ENCODE measurements at regions not wholly inside any gene's neighbourhood (a gene's known extent, or its start where the extent isn't known, plus 50 kb on each side); places are given as distances from the start of the nearest gene placed in this dataset.

DNA sequence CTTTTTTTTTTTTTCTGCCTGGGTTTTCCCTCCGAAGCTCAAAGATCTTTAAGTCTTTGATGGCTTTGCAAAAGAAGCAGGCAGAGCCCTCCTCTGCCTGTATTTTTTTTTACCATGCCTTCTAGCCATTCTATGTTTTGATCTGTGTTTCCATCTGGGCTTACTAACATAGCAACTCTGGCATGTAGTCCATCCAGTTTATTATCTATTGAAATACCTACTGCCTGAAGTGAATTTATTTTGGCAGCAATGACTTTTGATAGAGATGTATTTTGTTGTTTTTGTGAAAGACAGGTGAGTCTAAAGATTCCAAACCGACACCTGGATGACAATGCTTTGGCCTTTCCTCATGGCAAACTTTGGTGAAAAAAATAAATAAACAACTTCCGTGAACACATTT is 1157.7 kb upstream of the MAP3K7 start:
- DNase-seq = no peak

DNA sequence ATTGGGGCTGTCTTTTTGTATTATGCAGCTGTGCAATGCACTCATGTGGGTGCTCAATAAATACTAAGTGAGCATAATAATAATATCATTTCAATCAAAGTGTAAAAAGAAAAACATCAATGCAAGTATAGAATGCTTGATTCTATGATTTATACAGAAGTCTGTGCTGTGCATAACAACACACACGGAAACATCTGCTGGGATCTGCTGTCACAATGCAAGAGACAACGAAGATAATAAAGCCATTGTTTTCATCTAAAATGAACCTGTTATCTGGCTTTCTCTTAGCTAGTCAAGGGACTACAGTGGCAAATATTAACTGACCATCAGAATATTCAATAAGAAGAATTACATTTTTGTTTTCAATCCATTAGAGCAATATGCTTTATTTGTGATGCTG is 1156.9 kb upstream of the MAP3K7 start:
- no peak for DNase-seq

DNA sequence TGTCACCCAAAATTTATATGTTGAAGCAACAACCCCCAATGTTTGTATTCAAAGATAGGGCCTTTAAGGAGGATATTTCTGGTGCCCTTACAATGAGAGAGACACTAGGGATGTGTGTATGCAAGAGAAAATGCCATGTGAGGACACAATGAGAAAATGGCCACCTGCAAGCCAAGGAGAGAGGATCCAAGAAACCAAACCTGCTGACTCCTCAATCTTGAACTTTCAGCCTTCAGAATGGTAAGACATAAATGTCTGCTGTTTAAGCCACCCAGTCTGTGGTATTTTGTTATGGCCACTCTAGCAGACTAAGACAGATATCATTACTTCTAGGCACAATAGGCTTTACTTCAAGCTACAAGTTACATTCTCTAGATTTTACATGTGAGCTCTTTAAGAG is 1145.1 kb upstream of the MAP3K7 start:
- DNase-seq = no peak

DNA sequence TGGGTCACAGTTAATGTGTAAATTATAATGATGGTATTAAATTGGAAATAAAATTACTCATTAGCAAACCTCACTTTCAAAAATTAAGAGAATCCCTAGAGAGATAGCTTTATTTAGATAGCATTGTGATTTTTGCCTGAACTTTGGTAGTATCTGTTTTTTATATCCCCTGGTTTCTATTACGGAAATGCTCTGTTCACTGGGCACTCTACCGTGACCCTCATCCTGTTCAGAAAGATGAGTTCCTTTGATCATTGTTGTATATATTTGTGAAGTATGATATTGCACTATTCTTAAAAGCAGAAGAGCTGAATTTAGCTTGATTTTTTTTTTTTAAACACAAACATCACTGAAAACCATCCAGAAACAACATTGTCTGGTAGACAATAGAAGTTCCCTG is 1143.8 kb upstream of the MAP3K7 start:
- DNase-seq = no peak

DNA sequence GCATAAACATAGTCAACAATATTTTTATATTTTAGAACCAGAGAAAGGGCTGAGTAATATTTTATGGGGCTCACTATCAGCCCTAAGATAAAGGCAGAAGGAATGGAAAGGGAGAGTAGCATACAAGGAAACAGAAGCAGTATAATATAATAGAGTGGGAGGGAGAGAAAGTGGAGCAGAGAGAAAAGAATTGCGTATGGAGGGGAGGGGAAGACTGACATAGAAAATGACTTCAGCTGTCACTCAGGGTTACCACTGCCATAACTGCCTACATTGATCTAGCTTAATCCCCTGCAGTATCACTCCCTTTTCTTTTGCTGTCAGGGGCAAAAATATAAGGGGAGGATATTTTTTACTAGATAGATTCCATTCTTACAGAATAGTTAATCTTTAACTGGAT is 1133.5 kb upstream of the MAP3K7 start:
- DNase-seq = no peak

DNA sequence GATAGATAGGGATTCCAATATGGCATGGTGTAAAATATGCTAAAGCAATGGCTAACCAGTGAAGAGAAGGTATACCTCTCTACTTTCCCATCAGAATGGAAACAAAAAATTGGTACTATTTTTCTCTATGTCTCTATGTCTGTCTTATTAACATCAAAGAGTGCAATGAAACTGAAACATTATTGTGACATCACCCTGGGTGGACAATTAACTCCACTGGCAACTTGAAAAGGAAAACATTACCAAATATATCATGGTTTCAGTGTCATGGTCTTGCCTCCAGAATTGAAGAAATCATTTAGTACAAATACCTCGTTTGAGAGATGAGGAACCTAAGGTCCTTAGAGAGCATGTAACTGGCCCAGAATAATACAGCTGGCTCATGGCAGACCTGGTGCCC is 1132.5 kb upstream of the MAP3K7 start:
- no peak for DNase-seq

DNA sequence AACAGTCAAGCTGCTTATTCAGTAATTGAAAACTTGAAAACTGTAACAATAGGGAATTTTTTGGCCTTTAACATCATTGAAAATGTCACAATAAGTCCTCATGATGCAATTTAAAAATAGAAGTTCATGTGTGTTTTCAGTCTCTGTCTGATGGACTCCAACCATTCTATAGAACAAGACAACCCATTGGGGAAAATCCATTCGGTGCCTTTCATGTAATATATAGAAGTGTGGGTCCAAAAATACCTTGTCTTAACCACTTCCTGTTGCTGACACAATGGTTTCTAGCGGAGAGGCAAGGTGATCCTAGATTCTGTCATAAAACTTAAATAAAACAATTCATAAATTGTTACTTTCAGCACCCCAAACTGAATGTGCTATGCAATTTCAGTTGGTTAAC is 1131.3 kb upstream of the MAP3K7 start:
- no peak for DNase-seq

DNA sequence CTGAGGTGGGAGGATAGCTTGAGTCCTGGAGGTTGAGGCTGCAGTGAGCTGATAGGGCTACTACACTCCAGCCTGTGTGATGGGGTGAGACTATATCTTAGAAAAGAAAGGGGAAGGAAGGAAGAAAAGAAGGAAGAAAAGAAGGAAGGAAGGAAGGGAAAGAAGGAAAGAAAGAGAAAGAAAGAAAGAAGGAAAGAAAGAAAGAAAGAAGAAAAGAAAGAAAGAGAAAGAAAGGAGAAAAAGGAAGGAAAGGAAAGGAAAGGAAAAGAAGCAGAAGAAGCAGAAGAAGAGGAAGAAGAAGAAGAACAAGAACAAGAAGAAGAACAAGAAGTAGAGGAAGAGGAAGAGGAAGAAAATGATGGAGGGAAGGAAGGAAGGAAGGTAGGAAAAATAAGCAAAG is 1130.2 kb upstream of the MAP3K7 start:
- no peak for DNase-seq

DNA sequence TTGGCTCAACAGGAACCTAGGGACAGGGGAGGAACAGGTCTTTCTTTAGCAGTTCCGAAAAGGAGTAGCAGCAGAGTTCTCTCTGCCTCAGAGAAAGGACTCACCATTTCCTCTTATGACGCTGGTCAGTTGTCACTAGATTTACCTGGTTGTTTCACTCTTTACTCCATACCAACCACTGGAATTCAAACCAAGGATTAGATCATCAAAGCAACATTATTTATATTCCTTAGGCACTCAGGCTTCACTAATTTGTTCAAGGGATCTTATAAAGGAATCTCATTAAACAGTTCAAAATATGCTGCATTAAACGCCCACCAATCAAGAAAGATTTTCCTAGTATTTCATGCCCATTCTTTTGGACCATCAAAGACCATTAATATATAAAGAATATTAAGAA is 1129.5 kb upstream of the MAP3K7 start:
- DNase-seq = no peak

DNA sequence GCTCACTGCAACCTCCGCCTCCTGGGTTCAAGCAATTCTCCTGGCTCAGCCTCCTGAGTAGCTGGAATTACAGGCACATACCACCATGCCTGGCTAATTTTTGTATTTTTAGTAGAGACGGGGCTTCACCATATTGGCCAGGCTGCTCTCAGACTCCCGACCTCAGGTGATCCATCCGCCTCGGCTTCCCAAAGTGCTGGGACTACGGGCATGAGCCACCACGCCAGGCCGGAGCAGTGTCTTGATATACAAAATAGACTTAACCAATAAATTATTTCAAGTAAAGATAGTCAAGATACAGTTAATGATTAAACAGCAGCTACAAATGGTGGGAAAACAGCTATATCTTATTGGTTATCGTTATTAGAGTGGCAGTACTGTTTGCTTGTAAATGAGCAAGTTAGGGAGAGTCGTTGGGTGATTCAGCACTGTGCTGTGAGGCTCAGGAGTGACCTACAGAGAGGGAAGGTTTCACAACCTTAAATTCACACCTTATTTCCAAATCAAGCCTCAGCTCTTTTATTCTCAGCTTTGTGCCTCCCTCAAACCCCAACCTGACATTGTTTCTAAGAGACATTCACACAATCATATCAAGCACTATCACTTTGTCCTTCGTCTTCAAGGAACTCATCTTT is 1128.4 kb upstream of the MAP3K7 start:
- no peak for DNase-seq

DNA sequence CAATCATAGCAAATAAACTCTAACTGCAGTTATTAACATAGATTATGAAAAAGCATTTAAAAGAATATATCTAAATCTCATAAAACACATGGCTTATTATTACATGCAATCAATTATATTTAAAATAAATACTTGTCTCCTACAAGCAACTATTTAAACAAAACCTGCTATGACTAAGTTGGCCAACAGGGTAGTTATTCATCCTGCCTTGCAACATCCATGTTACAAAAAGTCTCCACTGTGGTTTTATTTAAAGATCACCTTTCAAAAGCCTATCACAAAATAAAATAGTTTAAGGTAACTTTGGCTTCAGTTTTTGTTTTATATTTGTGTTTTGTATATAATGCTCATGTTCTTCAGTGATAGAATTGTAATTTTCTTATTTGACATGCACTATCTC is 1127.0 kb upstream of the MAP3K7 start:
- DNase-seq = no peak

DNA sequence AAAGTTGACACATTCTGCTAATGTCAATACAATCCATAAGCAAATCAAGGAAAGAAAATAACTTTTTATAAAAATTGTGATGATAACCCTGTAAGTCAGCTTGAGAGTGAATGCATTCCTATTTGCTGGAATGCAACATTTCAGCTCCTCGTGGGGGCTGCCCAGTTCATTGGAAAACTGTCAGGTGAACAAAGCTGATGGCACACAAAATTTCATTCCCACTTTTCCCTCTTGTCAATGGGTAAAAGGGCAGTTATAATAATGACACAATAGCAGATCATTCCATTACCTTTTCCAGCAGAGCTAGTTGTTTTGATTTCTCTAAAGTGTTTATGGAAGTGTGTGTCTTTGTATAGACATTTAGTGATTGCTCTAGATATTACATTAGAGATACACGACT is 1124.6 kb upstream of the MAP3K7 start:
- no peak for DNase-seq

DNA sequence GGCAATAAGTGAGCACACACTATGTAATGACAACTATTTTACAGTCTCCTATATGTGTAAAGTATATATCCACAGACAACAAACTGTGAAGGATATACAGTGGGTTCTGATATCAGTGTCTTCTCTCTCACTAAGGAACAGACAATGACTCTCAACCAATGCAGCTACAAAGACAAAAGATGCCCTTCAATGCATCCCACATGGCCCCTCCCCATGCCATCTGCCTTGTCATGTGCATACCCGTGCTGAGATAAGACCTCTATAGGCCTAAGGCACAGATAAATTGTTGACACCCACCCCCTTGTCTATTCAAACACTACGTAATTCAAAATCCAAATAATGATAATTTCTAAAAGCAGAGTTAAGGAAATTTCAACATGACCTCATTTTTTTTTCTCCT is 1123.5 kb upstream of the MAP3K7 start:
- no peak for DNase-seq

DNA sequence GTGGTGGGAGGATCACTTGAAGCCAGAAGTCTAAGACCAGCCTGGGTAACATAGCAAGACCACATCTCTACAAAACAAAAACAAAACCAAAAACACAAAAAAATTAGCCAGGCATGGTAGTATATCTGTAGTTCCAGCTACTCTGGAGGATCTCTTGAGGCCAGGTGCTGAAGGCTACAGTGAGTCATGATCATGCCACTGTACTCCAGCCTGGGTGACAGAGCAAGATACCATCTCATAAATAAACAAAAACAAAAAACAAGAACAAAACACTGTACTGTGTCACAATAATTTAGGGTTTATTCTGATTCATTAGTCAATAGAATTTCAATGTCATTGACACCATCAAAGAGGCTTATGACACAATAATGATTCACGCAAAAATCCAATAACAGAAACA is 1121.7 kb upstream of the MAP3K7 start:
- no peak for DNase-seq

DNA sequence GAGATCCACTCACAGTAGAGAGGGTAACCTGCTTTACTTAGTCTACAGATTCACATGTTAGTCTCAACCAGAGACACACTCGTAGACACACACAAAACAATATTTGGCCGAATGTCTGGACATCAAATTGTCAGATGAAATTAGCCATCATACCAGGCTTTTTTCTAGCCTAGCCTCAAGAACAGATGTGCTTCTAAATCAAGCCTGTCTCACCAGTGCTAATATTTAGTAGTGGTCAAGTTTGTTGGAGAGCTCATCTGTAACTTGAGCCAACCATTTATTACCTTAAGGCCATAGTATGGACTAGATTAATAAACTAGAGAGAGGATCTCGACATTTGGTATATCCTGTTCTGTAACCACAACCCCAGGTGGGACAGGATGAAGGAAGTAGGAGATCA is 1118.8 kb upstream of the MAP3K7 start:
- DNase-seq = no peak

DNA sequence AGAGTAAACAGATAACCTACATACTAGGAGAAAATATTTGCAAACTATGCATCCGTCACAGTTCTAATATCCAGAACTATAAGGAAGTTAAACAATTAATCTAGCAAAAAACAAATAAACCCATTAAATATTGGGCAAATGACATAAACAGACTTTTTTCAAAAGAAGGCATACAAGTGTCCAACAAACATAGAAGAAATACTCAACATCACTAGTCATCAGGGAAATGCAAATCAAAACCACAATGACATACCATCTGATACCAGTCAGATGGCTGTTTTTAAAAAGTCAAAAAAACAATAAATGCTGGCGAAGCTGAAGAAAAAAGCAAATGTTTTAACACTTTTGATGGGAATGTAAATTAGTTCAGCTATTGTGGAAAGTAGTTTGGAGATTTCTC is 1117.7 kb upstream of the MAP3K7 start:
- DNase-seq = no peak

DNA sequence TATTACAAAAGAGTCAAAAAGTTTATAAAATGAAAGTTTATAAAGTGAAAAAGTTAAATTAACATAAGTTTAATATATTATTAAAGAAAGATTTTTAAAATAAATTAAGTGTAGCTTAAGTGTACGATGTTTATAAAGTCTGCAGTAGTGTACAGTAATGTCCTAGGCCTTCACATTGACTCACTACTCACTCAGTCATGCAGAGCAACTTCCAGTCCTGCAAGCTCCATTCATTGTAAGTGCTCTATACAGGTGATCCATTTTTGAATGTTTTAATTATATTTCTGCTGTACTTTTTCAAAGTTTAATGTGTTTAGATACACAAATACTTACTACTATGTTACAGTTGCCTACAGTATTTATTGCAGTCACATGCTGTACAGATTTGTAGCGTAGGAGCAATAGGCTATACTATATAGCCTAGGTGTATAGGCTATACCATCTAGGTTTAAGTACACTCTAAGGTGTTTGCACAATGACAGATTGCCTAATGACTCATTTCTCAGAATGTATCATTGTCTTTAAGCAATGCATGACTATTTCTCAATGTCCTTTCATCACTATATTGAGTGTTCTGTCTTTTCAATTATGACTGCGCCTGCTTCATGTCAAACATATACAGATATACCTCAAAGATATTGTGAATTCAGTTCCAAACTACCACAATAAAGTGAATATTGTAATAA is 1110.3 kb upstream of the MAP3K7 start:
- DNase-seq = no peak

DNA sequence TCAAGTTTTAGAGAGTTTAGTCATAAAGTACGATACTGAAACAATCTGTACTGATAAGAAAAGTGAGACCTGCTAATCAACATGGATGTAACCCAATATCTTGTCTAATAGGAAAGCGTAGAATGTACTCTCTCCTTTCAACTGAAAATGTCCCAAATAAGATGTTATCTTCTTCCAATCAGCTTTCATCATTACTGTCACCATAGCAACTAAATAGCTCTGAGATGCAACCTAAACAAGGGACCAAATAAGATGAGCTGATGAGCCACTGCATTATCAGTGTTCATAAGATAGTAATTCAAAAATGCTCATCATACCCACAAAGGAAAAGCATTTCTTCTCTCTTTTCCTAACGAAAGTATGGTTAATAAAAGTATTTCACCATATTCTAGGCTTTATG is 1108.3 kb upstream of the MAP3K7 start:
- DNase-seq = no peak

DNA sequence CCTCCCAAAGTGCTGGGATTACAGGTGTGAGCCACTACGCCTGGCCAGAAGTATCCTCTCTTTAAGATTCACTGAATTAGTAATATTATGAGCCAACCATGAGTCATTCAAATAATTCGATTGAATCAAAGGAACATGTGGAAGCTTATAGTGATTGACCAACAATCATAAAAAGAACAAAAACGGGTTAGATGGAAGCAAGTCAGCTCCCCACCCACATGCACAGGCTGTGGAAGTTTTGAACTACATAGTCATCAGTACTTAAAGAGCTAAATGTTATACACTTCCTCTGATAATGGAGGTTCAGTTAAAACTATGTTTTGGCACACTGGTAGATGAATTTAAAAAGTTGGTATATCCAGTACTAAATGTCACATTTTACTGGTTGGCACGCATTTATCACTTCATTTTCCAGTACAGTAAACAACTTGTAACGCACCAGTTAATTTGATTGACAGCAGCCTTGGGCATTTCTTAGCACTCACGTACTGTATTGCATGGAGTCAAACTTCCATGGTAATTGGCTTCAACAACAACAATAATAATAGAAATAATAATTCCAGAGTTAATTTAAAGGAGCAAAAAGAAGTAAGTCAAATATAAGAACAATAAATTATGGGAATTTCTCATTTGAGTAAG is 1107.3 kb upstream of the MAP3K7 start:
- no peak for DNase-seq

DNA sequence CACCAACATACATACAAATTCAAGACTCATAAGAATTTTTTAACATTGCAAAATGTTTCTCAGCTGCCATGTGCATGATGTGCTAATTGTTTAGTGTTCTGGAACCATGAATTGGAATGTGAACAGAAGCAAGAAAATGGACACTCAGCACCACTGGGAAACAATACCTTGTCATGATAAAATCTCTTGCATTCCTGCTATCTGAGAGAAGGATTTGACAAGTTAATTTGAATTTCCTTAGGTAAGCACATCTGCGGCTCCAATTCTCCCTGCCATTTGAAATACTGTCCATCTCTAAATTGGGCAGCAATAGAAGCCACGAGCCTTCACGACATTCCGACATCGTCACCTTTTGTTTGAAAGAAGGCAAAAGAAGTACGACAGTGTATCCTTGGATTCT is 1104.6 kb upstream of the MAP3K7 start:
- no peak for DNase-seq

DNA sequence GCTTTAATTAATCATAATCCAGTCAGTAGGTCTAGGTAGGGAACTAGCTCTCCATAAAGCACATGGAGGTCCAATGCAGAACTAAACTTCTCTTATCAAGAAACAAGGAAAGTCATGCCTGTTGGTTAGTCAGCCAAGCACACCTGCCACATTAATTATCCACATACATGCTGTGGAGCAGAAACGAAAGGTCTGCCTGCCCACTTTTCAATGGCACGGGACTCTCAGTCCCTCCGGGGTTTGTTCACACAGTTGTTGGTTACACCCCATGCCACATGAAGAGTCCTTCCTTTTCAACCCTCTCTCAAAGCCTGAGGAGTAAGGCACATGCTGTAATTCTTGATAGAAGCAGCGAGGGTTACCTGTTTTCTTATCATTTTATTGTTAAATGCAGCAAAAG is 1096.4 kb upstream of the MAP3K7 start:
- peak; percentile 74 for DNase-seq

DNA sequence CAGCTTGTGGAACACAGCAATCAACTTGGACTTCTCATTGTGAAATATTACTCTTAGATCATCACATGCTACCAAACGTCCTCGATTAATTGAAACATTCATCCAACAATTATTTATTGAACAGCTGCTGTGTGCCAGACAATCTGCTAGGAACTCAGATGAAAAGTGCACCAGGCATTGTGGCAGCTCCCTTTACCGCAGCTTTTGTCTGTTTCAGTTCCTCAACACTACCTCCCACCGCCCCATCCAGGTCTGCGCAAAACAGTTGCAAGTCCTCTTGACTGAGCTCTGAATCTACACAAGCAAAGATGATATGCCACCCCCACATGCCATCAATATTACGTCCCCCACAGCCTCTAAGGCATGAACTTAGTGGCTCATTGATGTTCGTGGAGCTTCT is 1094.4 kb upstream of the MAP3K7 start:
- no peak for DNase-seq

DNA sequence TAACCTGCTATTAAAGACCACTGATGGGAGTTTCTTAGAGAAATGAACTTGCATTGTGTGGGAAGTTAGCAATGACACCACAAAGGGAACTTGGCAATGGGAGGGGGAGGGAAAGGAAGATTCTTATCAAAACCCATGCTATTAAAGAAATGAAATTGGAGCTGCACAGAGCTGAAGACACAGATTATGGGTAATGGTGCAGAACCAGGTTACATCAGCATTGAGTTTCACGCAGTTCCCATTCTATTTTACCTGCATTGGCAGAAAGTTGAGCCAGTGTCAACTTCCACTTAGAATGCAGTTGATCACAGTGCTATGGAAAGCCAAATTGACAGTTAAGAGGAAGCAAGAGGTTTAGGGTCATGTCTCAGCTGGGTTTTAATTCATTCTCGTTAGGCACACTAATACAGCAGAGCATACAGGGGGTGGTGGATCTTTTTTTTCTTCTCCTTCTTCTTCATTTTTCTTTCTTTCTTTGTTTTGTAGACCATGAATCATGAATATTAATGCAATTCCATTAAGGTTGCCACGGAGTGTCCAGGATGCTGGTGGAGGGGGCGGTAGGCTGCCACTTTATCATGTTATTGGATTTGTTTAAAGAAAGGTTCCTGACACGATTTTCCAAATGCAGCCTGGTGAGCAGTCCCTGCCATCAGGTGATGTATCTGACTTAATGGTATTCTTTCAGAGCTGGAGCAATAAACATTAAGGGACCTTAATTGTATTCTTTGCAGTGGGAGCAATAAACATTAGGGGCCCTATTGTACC is 1092.0 kb upstream of the MAP3K7 start:
- DNase-seq = peak; percentile 83

DNA sequence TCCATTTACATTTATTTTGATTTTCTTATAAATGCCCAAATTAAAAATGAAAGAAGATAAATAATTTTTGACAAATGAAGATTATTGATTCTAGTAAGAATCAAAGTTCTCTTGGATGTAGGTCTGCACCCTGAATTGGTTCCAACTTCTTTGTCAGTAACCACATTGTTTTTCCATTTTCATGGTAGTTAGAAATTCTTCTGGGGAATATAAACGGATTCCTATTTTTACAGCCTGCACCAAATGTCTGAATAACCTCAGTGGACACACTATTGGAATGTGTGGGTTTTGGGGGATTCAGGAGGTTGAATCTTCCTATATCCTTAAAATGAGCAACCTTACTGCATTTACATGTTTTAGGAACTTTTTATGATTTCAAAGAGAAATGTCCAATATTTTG is 1085.3 kb upstream of the MAP3K7 start:
- DNase-seq = no peak
